Activated naive CD4-positive, alpha-beta T cell treated with anti-CD3 and anti-CD28 coated beads for 36 hours (primary cell): ENCODE measurements at regions not wholly inside any gene's neighbourhood (a gene's known extent, or its start where the extent isn't known, plus 50 kb on each side); places are given as distances from the start of the nearest gene placed in this dataset.

Experiments
- CTCF ChIA-PET: fragments of 350-600 bp; sonication (Branson Sonifier 250); formaldehyde crosslinking; loops from one replicate; lab custom pipeline; 2021; ENCODE audit warnings: antibody characterized with exemption; lab: Charles Lee
- DNase-seq: peaks from one replicate; pipeline ENCODE4 v3.0.0-alpha.2; 2020
- H3K27ac Mint-ChIP-seq: one replicate; pipeline ENCODE4 v1.8.0; 2021; ENCODE audit warnings: mild to moderate bottlenecking, mixed read lengths
- H3K27me3 Mint-ChIP-seq: one replicate; pipeline ENCODE4 v1.8.0; 2021; ENCODE audit warnings: low read depth, mixed read lengths
- H3K36me3 Mint-ChIP-seq: one replicate; pipeline ENCODE4 v1.8.0; 2021; ENCODE audit warnings: low read depth, mixed read lengths
- H3K4me1 Mint-ChIP-seq: one replicate; pipeline ENCODE4 v1.8.0; 2021; ENCODE audit warnings: low read depth, mixed read lengths
- H3K4me3 Mint-ChIP-seq: one replicate; pipeline ENCODE4 v1.8.0; 2021; ENCODE audit warnings: mild to moderate bottlenecking, moderate library complexity, mixed read lengths
- H3K9me3 Mint-ChIP-seq: one replicate; pipeline ENCODE4 v1.8.0; 2021; ENCODE audit warnings: mixed read lengths
- intact Hi-C: fragments of 100-400 bp; cut with micrococcal nuclease; formaldehyde crosslinking; loops from one replicate; pipeline ENCODE4 v1.15.1; 2023

DNA sequence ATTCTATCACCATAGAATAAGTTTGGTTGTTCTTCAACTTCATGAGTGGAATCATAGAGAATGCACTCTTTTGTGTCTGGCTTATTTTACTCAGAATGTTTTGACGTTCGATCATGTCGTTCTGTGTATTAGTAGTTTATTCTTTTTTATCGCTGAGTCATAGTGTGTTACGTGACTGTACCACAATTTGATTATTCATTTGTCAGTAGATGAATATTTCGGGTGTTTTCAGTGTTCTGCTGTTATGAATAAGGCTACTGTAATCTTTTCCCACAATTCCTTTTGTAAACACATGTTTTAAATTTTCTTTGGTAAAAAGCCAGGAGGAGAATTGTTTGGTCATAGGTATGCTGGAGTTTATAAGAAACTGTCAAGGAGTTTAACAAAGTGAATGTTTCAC is 279.9 kb upstream of the B3GAT1 start:
- Mint-ChIP-seq H3K27ac (no peak overlapping the region), H3K36me3 (no peaks in the 10 kb centered on the region), H3K27me3 (peaks cover 19% of the 10 kb centered on the region), H3K4me1 (no peaks in the 10 kb centered on the region), H3K9me3 (no peaks in the 10 kb centered on the region), H3K4me3 (no peak overlapping the region)
- CTCF ChIA-PET: no interaction called here
- intact Hi-C loops: no loop called here
- no peak for DNase-seq

DNA sequence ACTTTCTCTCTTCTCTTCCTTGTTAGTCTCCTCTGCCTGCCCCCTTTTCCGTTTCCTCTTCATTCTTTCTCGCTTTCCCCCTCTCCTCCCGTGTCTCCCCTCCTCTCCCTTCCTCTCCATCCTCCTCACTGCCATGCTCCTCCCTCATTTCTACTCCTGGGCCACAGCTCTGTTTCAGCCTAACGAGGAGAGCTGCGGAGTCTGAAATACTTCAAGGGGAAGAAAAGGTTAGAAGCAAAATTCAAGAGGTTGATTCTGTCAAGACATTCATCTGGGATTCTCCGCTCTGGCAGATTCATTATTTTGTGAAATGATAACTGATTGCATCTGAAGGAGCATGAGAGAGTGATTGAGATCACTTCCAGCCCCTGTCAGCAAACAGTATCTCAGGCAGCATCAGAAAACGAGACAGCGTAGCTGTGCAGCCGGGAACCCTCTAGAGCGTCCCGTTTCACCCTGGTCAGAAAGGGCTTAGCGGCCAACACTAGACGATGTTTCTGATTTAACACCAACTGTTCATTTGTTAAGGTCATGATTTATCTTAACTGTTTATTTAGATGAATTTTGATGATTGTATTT is 279.3 kb upstream of the B3GAT1 start:
- Mint-ChIP-seq H3K4me3 (no peak overlapping the region), H3K36me3 (no peaks in the 10 kb centered on the region), H3K27ac (no peak overlapping the region), H3K9me3 (no peaks in the 10 kb centered on the region), H3K4me1 (no peaks in the 10 kb centered on the region), H3K27me3 (peaks cover 19% of the 10 kb centered on the region)
- CTCF ChIA-PET: interaction anchor here (0.6 kb wide), 1 partner anchor 55 kb away, joined by 3 read pairs; no protein-coding TSS in a partner anchor
- no peak for DNase-seq
- intact Hi-C loops: no loop called here

DNA sequence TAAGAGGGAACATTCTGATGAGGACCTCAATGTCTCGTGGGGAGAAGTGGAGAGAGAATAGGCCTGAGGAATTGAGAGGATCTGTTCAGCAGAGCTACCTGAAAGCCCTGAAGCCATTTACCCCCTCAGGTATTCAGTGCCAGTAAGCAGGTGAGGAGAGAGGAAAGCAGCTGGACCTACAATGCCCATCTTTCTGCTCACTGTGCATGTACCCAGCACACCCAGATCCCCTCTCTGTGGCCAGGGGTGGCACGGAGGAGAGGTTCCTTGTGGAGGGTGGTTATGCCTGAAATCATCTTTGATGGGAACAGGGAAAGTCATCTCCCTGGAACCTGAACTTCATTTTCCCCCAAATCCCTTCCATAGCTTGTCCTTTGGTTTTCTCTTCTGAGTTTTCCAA is 277.8 kb upstream of the B3GAT1 start:
- CTCF ChIA-PET: no interaction called here
- H3K27ac Mint-ChIP-seq: no peak overlapping the region
- intact Hi-C loops: no loop called here
- H3K4me1 Mint-ChIP-seq: no peaks in the 10 kb centered on the region
- no peak overlapping the region for H3K4me3 Mint-ChIP-seq
- peaks cover 19% of the 10 kb centered on the region for H3K27me3 Mint-ChIP-seq
- no peaks in the 10 kb centered on the region for H3K36me3 Mint-ChIP-seq
- no peaks in the 10 kb centered on the region for H3K9me3 Mint-ChIP-seq
- no peak for DNase-seq

DNA sequence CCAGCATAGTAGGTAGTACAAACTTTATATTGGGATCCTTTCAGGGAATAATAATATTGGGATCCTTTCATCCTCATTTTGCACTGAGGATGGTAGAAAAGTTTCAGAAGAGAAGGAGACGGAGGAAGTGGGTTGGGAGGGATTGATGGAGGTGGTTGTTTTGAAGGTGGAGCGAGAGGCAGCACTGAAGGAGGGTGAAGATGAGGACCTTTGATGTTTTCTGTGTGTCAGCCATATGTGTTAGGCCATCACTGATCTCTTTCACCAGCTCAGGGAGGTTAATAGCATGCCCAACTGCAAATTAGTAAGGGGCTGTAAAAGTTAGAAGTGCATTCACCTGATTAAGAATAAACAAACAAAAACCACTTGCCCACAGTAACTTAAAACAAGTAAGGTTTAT is 275.5 kb upstream of the B3GAT1 start:
- CTCF ChIA-PET: no interaction called here
- Mint-ChIP-seq H3K9me3 (no peaks in the 10 kb centered on the region), H3K36me3 (no peaks in the 10 kb centered on the region), H3K4me3 (no peak overlapping the region), H3K27me3 (peaks cover 25% of the 10 kb centered on the region), H3K4me1 (no peaks in the 10 kb centered on the region), H3K27ac (no peak overlapping the region)
- no peak for DNase-seq
- intact Hi-C loops: no loop called here

DNA sequence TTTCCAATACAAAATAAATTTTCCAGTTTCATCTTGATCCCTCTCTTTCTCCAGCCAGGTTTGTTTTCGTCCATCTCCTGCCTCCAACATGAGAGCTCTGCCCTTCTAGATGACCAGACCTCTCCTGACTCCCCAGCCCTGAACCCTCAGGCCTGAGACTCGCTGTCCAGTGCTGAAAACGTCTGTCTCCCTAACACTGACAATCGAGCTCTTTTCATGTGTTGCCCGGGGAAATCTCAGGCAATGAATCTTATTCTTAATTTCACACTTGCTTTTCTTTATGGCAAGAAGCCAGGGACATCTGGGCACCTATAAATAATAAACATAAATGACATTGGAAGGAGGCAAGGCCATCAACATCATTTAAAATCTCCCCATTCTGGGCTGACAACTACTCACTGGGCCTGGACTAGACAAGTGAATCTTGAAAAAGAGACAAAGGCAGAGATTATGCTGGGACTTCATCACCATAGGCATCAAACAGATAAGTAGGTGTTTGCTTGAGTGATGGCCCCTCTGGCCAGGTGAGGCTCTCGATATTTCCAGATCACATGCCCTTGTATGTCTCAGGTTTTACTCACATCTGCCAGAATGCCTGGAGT is 274.5 kb upstream of the B3GAT1 start:
- H3K27me3 Mint-ChIP-seq: peaks cover 21% of the 10 kb centered on the region

DNA sequence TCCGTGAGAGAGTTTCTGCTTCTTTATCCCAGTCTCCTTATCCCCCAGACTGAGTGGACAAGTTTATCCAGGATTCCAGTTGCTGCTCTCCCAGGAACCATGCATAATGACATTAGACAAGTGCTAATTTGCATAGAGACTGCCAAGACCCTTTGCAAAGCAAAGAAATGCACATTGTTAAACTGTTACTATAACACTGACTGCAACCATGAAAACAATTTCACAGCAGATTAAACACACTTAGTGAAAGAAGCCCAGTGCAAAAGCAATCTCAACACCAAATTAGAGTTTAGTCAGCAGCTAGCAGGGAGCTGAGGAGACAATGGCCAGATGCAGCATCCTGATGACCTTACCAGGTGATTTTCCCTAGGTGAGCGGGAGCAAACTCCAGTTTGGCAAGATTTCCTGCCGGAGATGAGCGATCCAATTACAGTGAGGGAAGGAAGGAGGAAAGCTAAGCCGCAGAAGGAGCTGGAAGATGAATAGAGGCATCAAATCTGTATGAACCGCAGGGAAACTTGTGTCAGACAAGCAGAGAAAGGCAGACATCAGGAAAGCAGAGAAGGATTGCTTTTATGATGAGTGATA is 273.8 kb upstream of the B3GAT1 start:
- Mint-ChIP-seq H3K36me3 (no peaks in the 10 kb centered on the region), H3K27me3 (peaks cover 16% of the 10 kb centered on the region), H3K27ac (no peak overlapping the region), H3K4me3 (no peak overlapping the region), H3K9me3 (no peaks in the 10 kb centered on the region), H3K4me1 (no peaks in the 10 kb centered on the region)
- no peak for DNase-seq
- CTCF ChIA-PET: no interaction called here
- intact Hi-C loops: no loop called here

More for the DNA sequence above, 274.5 kb upstream of the B3GAT1 start:
- intact Hi-C loops: no loop called here
- H3K36me3 Mint-ChIP-seq: no peaks in the 10 kb centered on the region
- CTCF ChIA-PET: no interaction called here
- no peak overlapping the region for H3K4me3 Mint-ChIP-seq
- no peaks in the 10 kb centered on the region for H3K4me1 Mint-ChIP-seq
- H3K27ac Mint-ChIP-seq: no peak overlapping the region
- H3K9me3 Mint-ChIP-seq: no peaks in the 10 kb centered on the region
- DNase-seq: no peak

DNA sequence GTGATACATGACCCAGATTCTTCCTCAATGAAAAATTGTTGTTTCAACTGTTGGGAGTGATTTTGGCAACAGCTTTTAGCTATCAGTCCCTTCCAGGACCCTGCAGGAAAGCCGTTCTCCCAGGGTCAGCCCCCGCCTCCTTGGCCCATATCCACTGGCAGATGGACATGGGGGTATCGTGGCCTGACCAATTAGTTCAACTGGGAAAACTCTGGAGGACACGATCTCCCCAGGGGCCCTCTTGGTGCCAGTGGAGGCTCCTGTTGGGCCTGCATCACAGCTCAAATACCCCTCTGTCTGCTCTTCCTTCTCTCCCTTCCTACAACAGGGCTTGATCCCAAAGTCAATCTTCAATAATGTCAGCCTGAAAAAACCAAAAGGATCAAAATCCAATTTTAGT is 272.5 kb upstream of the B3GAT1 start:
- Mint-ChIP-seq H3K4me3 (no peak overlapping the region), H3K27ac (no peak overlapping the region)

DNA sequence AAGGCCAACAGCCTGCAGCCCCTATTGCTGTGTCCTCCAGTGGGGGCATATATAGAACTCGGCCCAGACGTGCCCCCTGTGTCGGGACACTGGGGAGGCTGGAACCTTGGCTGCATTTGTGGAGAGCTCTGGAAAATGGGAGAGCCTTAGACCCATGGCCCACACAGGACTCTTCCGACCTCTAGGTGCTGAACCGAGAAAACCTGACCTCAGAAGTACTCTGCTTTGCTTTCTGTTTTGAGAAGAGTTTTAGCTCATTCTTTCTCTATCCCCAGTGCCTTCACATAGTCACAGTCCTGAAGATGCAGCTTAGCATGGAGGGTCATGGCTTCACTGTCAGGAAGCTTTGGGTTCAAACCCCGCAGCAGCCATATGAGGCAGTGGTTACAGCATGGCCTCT is 271.8 kb upstream of the B3GAT1 start:
- DNase-seq: no peak
- CTCF ChIA-PET: no interaction called here
- intact Hi-C loops: no loop called here
- peaks cover 12% of the 10 kb centered on the region for H3K27me3 Mint-ChIP-seq
- no peaks in the 10 kb centered on the region for H3K36me3 Mint-ChIP-seq
- no peaks in the 10 kb centered on the region for H3K9me3 Mint-ChIP-seq
- H3K4me3 Mint-ChIP-seq: no peak overlapping the region
- H3K27ac Mint-ChIP-seq: no peak overlapping the region
- no peaks in the 10 kb centered on the region for H3K4me1 Mint-ChIP-seq

More for the DNA sequence above, 272.5 kb upstream of the B3GAT1 start:
- H3K4me1 Mint-ChIP-seq: no peaks in the 10 kb centered on the region
- no peak for DNase-seq
- CTCF ChIA-PET: no interaction called here
- no peaks in the 10 kb centered on the region for H3K9me3 Mint-ChIP-seq
- H3K36me3 Mint-ChIP-seq: no peaks in the 10 kb centered on the region
- peaks cover 16% of the 10 kb centered on the region for H3K27me3 Mint-ChIP-seq
- intact Hi-C loops: no loop called here

DNA sequence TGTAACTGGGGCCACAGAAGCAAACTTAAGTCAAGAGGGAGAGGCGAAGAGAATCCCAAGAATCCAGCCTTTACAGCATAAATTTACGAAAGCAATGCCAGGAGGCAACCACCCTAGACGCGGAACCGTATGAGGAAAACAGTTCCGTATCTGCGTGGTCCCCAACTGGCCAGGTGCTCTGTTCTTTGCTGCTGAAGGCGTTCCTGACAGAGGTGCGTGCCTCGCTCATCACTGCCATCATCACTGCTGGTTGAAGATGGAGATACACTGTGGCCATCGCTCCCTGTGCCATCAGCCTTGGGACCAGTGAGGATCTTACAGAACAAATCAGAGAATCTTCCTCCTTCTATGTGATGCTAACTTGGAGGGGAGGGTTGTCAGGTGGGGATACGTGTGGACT is 270.5 kb upstream of the B3GAT1 start:
- Mint-ChIP-seq H3K4me1 (no peaks in the 10 kb centered on the region), H3K36me3 (no peaks in the 10 kb centered on the region), H3K9me3 (no peaks in the 10 kb centered on the region), H3K27ac (no peak overlapping the region), H3K27me3 (peaks cover 8% of the 10 kb centered on the region), H3K4me3 (no peak overlapping the region)
- no peak for DNase-seq
- intact Hi-C loops: no loop called here
- CTCF ChIA-PET: no interaction called here

DNA sequence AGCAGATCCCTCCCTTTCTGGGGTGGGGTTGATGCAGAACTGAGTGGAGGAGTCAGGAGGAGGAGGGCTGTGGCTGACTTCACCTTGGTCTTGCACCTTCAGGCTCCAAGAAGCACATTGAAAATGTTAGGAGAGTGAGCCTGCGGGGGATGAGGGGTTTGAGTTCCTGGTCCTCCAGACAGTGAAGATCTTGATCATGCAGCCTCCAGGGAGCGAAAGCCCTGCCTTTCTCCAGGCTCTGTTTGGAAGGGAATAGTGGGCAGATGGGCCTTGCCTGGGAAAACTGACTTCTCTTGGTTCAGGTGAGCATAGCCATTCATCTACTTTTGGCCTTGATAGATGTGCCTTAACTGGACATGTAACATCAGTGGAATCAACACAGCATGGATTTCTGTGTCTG is 267.6 kb upstream of the B3GAT1 start:
- Mint-ChIP-seq H3K27ac (no peak overlapping the region), H3K4me1 (no peaks in the 10 kb centered on the region), H3K27me3 (peaks cover 10% of the 10 kb centered on the region), H3K36me3 (no peaks in the 10 kb centered on the region), H3K9me3 (no peaks in the 10 kb centered on the region), H3K4me3 (no peak overlapping the region)
- no peak for DNase-seq
- CTCF ChIA-PET: no interaction called here
- intact Hi-C loops: no loop called here

DNA sequence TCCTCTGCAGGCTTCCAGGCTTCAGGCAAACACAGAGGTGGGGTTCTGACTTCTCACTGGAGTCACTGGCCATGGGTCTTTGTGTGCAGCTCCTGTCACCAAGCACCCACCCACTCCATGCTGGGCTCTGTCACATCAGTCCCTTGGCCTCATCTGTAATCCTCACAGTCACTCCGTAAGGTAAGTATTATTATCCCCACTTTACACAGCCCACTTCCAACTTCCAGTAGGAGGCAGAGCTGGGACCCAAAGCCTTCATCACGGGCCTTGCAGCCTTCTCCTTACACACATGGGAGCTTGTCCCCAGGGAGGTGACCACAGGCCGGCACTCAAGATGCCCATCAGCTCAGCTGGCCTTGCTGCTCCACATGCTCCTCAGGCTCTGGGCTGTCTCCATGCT is 266.7 kb upstream of the B3GAT1 start:
- peaks cover 10% of the 10 kb centered on the region for H3K27me3 Mint-ChIP-seq
- no peak overlapping the region for H3K27ac Mint-ChIP-seq
- no peaks in the 10 kb centered on the region for H3K9me3 Mint-ChIP-seq
- no peaks in the 10 kb centered on the region for H3K4me1 Mint-ChIP-seq
- CTCF ChIA-PET: no interaction called here
- no peaks in the 10 kb centered on the region for H3K36me3 Mint-ChIP-seq
- intact Hi-C loops: no loop called here
- DNase-seq: no peak
- no peak overlapping the region for H3K4me3 Mint-ChIP-seq

DNA sequence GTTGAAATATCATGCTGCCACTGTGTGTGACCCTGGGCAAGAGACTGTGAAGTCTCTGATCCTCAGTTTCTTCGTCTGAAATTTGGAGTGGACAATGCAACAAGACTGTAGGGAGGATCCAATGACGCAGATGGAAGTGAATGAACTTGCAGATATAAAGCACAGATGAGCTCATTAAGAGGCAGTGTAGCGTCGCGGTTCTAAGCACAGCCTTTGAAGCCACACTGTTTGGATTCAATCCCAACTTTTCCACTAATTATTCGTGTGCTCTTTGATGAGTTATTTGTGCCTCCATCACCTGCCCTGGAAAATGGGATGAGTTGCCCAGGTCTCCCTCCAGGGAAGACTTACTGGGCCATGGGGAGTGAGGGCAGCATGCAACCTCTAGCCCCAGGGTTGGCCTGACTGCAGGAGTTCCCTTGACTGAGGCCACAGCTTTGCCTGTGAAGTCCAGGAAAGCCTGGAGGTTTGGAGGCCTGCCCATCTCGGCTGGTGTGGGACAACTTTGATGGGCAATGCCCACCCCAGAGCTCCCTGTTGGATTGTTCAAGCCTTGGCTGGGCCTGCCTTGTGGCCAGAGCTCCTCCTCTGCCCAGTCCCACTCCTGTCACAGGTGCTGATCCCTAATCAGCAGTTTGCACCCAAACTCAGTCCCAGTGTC is 266.0 kb upstream of the B3GAT1 start:
- CTCF ChIA-PET: no interaction called here

DNA sequence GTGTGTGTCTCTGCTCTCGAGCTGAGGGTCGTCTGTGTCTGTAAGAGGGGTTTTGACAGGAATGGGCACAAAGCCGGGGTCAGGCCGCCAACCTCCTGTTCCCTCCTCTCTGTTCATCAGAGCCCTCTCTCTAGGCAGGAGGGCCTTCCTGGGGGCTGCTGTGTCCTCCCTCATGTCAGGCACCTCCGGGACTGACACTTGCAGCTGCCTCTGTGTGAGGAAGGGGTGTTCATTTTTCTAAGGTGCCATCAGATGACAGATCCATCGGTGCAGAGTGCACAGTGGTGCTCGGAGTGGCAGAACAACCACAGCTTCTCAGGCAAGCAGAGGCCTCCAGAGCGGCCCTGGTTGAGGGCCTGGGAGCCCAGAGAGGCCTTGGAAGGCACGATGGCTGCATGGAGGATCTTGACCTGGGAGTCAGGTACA is 265.4 kb upstream of the B3GAT1 start:
- no peak overlapping the region for H3K4me3 Mint-ChIP-seq
- intact Hi-C loops: no loop called here
- no peaks in the 10 kb centered on the region for H3K9me3 Mint-ChIP-seq
- no peak overlapping the region for H3K27ac Mint-ChIP-seq
- H3K27me3 Mint-ChIP-seq: peaks cover 2% of the 10 kb centered on the region
- CTCF ChIA-PET: no interaction called here
- DNase-seq: no peak
- no peaks in the 10 kb centered on the region for H3K4me1 Mint-ChIP-seq
- no peaks in the 10 kb centered on the region for H3K36me3 Mint-ChIP-seq

More for the DNA sequence above, 266.0 kb upstream of the B3GAT1 start:
- Mint-ChIP-seq H3K9me3 (no peaks in the 10 kb centered on the region), H3K27ac (no peak overlapping the region), H3K4me1 (no peaks in the 10 kb centered on the region), H3K27me3 (peaks cover 5% of the 10 kb centered on the region), H3K4me3 (no peak overlapping the region), H3K36me3 (no peaks in the 10 kb centered on the region)
- intact Hi-C loops: no loop called here
- no peak for DNase-seq
